A673 (cell line): ENCODE measurements at regions not wholly inside any gene's neighbourhood (a gene's known extent, or its start where the extent isn't known, plus 50 kb on each side); places are given as distances from the start of the nearest gene placed in this dataset.
A peak's percentile ranks its signal among the peaks of the same experiment; 100 is the strongest.
"Not testable (repeated sequence)": the region's sequence is repeated elsewhere in the genome, so short reads cannot be mapped to it uniquely, and the experiment has no call there.

Source experiments
- BruUV-seq: library from RNA; stranded (reverse); fragments of 400-500 nt; replicated peaks from 2 replicates; lab custom pipeline; 2021; lab: Mats Ljungman, UMichigan
- CTCF ChIA-PET: fragments of 300-600 bp; sonication (Branson Sonifier 250); formaldehyde crosslinking; loops from one replicate; lab custom pipeline; 2022; ENCODE audit warnings: antibody characterized with exemption; lab: Charles Lee
- POLR2A ChIA-PET: fragments of 300-600 bp; sonication (Branson Sonifier 250); formaldehyde crosslinking; loops from one replicate; lab custom pipeline; 2022; ENCODE audit warnings: antibody characterized with exemption; ENCODE audit not compliant: low non-redundant PET; lab: Charles Lee
- DNase-seq: peaks from one replicate; pipeline ENCODE4 v3.0.0-alpha.2; 2015; ENCODE audit warnings: low spot score
- H3K27ac ChIP-seq: fragments of 200-600 bp; sonication (generic); 2 replicates; pipeline ENCODE4 v1.5.1; 2016; ENCODE audit warnings: mixed run types, low read depth, mild to moderate bottlenecking, mixed read lengths, antibody characterized with exemption, low read length; ENCODE audit not compliant: poor library complexity, severe bottlenecking
- H3K27me3 ChIP-seq: fragments of 200-600 bp; sonication (generic); replicated peaks from 2 replicates; pipeline ENCODE4 v1.6.1; 2017; ENCODE audit warnings: mixed run types, low read depth, mild to moderate bottlenecking, mixed read lengths, antibody characterized with exemption, low read length; ENCODE audit not compliant: insufficient read depth, poor library complexity
- H3K36me3 ChIP-seq: fragments of 200-600 bp; sonication (generic); 2 replicates; pipeline ENCODE4 v1.6.1; 2016; ENCODE audit warnings: mixed run types, mild to moderate bottlenecking, mixed read lengths, antibody characterized with exemption, low read length; ENCODE audit not compliant: insufficient read depth, poor library complexity, severe bottlenecking
- H3K4me1 ChIP-seq: fragments of 200-600 bp; sonication (generic); 2 replicates; pipeline ENCODE4 v1.6.1; 2017; ENCODE audit warnings: mixed run types, mild to moderate bottlenecking, mixed read lengths, antibody characterized with exemption, low read length; ENCODE audit not compliant: insufficient read depth, poor library complexity, severe bottlenecking
- H3K4me3 ChIP-seq: fragments of 200-600 bp; sonication (generic); 2 replicates; pipeline ENCODE4 v1.5.1; 2016; ENCODE audit warnings: low read depth, mixed run types, mild to moderate bottlenecking, mixed read lengths, low read length; ENCODE audit not compliant: poor library complexity, severe bottlenecking
- H3K9me3 ChIP-seq: fragments of 200-600 bp; sonication (generic); 2 replicates; pipeline ENCODE4 v1.6.1; 2016; ENCODE audit warnings: mixed run types, low read depth, mild to moderate bottlenecking, mixed read lengths, antibody characterized with exemption, low read length; ENCODE audit not compliant: poor library complexity, severe bottlenecking
- CTCF ChIP-seq: fragments of 300-800, 200-600 bp; sonication (generic); conservative IDR thresholded peaks from 2 replicates; pipeline ENCODE4 v1.5.1; 2017; ENCODE audit warnings: low read depth, mild to moderate bottlenecking, antibody characterized with exemption, low read length, moderate library complexity, mixed read lengths
- EZH2 ChIP-seq: fragments of 200-600 bp; sonication (generic); IDR thresholded peaks from 2 replicates; pipeline ENCODE4 v1.6.1; 2017; ENCODE audit warnings: borderline replicate concordance, low read depth, mild to moderate bottlenecking, mixed read lengths, antibody characterized with exemption, low read length; ENCODE audit not compliant: poor library complexity, severe bottlenecking
- intact Hi-C: fragments of 100-400 bp; cut with micrococcal nuclease; formaldehyde crosslinking; loops from one replicate; pipeline ENCODE4 v1.10.0; 2022; ENCODE audit not compliant: unreplicated experiment

- Histone ChIP-seq H3K27me3 (no peaks in the 10 kb centered on the region), H3K36me3 (no peaks in the 10 kb centered on the region), H3K9me3 (no peaks in the 10 kb centered on the region), H3K27ac (no peak overlapping the region), H3K4me1 (peaks cover 6% of the 10 kb centered on the region), H3K4me3 (no peak overlapping the region)
- intact Hi-C loops = loop anchor here (10.0 kb wide), 1 partner anchor 542 kb away; no protein-coding TSS in a partner anchor
- no peak for TF ChIP-seq CTCF
- no peak for TF ChIP-seq EZH2
- POLR2A ChIA-PET = no interaction called here
- no TSS peak for BruUV-seq
- CTCF ChIA-PET = no interaction called here
- no peak for DNase-seq
These were observed 51.0 kb downstream of the FHIP2A start for GRCh38 chr10:114872519-114873087.

GRCh38 chr10:114874827-114875411 lies 53.3 kb downstream of the FHIP2A start:
- intact Hi-C loops = loop anchor here (5.0 to 10.0 kb wide), 2 partner anchors 323 to 540 kb away; no protein-coding TSS in a partner anchor
- Histone ChIP-seq H3K4me1 (peaks cover 14% of the 10 kb centered on the region), H3K27me3 (no peaks in the 10 kb centered on the region), H3K36me3 (no peaks in the 10 kb centered on the region), H3K9me3 (no peaks in the 10 kb centered on the region), H3K4me3 (no peak overlapping the region), H3K27ac (no peak overlapping the region)
- ChIA-PET CTCF (interaction anchor here (0.5 to 0.7 kb wide), 3 partner anchors 571 to 1170 kb away, joined by 3 to 4 read pairs (median 3); no protein-coding TSS in a partner anchor), POLR2A (no interaction called here)
- DNase-seq = peak; percentile 82
- TF ChIP-seq EZH2 = no peak
- TF ChIP-seq CTCF = peak; percentile 38
- BruUV-seq = no TSS peak

GRCh38 chr10:114875590-114876081 lies 54.1 kb downstream of the FHIP2A start:
- BruUV-seq, H3K27ac ChIP-seq, DNase-seq, H3K27me3 ChIP-seq, POLR2A ChIA-PET, H3K36me3 ChIP-seq, H3K9me3 ChIP-seq, H3K4me3 ChIP-seq: not testable (repeated sequence)
- intact Hi-C loops = loop anchor here (5.0 to 10.0 kb wide), 2 partner anchors 323 to 539 kb away; no protein-coding TSS in a partner anchor
- CTCF ChIA-PET = interaction anchor here (0.7 to 1.8 kb wide), 2 partner anchors 254 to 1045 kb away, joined by 4 to 6 read pairs; no protein-coding TSS in a partner anchor
- peaks cover 19% of the 10 kb centered on the region for H3K4me1 ChIP-seq
